ENCODE measurements at regions not wholly inside any gene's neighbourhood (a gene's known extent, or its start where the extent isn't known, plus 50 kb on each side); places are given as distances from the start of the nearest gene placed in this dataset.

DNA sequence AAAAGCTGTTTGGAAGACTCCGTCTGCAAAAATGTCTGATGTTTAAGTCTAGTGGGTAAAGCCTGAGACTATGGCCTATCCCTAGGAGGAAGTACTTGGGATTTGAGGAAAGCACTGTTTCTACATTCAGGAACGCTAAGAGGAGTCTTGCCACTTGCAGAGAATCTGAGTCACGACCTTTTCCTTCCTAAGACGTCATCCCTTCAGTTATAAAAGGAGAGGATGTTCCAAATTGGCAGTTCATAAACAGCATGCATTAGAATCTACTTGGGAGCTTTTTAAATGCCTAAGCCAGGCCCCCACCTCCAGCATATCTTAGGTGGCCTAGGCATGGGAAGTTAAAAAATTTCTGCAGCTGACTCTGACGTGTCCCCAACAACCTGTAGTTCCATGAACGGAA lies 125.9 kb downstream of the TTC32 start:
- TF ChIP-seq GATA2 (IDR thresholded peaks at IDR 0.05; ENCODE audit: low read depth, low read length) (no peak), GATA3 (IDR thresholded peaks at IDR 0.05; ENCODE audit: low read depth, low read length) (no peak)
